Activated CD8-positive, alpha-beta T cell treated with anti-CD3 and anti-CD28 coated beads for 36 hours (primary cell): ENCODE measurements at regions not wholly inside any gene's neighbourhood (a gene's known extent, or its start where the extent isn't known, plus 50 kb on each side); places are given as distances from the start of the nearest gene placed in this dataset.

Source experiments
- ATAC-seq: fragments of 200-7000 bp; cut with Tn5 transposase; one replicate; pipeline ENCODE4 v1.10.0; 2021; ENCODE audit warnings: mild to moderate bottlenecking, moderate library complexity
- CTCF ChIA-PET: fragments of 350-600 bp; sonication (Branson Sonifier 250); formaldehyde crosslinking; loops from one replicate; lab custom pipeline; 2021; ENCODE audit warnings: antibody characterized with exemption; lab: Charles Lee
- POLR2A ChIA-PET: fragments of 350-600 bp; sonication (Branson Sonifier 250); formaldehyde crosslinking; loops from one replicate; lab custom pipeline; 2021; ENCODE audit warnings: antibody characterized with exemption; lab: Charles Lee
- DNase-seq: peaks from one replicate; pipeline ENCODE4 v3.0.0-alpha.2; 2020
- H3K27ac Mint-ChIP-seq: one replicate; pipeline ENCODE4 v1.8.0; 2021; ENCODE audit warnings: mild to moderate bottlenecking, mixed read lengths
- H3K27me3 Mint-ChIP-seq: one replicate; pipeline ENCODE4 v1.8.0; 2021; ENCODE audit warnings: mixed read lengths
- H3K36me3 Mint-ChIP-seq: one replicate; pipeline ENCODE4 v1.8.0; 2021; ENCODE audit warnings: low read depth, mixed read lengths
- H3K4me1 Mint-ChIP-seq: one replicate; pipeline ENCODE4 v1.8.0; 2021; ENCODE audit warnings: low read depth, mixed read lengths
- H3K4me3 Mint-ChIP-seq: one replicate; pipeline ENCODE4 v1.8.0; 2021; ENCODE audit warnings: mild to moderate bottlenecking, moderate library complexity, mixed read lengths
- H3K9me3 Mint-ChIP-seq: one replicate; pipeline ENCODE4 v1.8.0; 2021; ENCODE audit warnings: mixed read lengths
- intact Hi-C: fragments of 100-400 bp; cut with micrococcal nuclease; formaldehyde crosslinking; loops from one replicate; pipeline ENCODE4 v1.10.0; 2022
- TF ChIP-seq, protein P1 (sequence below): fragments of 200-600 bp; IDR thresholded peaks from one replicate; pipeline ENCODE4 v1.8.0; 2022; ENCODE audit warnings: antibody characterized with exemption, mild to moderate bottlenecking

DNA sequence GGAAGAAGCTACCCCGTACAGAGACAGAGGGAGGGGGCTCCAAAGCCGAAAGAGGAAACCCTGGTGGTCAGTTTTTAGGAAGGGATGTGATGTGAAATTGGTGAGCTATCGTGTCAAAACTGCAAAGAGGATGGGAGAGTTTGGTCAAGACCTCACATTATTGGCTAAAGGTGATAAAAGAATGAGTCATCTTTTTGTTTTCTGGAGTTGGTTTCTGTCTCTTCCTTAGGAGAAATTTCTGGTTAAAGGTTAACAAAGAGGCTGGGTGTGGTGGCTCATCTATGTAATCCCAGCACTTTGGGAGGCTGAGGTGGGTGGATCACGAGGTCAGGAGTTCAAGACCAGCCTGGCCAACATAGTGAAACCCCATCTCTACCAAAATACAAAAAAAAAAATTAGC is 217.8 kb upstream of the CBLB start:
- peaks cover 9% of the 10 kb centered on the region for H3K9me3 Mint-ChIP-seq
- DNase-seq (no peak), ATAC-seq (no peak)
- no peaks in the 10 kb centered on the region for H3K27me3 Mint-ChIP-seq
- peaks cover 6% of the 10 kb centered on the region for H3K36me3 Mint-ChIP-seq
- ChIA-PET CTCF (interaction anchor here (1.0 kb wide), 1 partner anchor 45 kb away, joined by 3 read pairs; no protein-coding TSS in a partner anchor), POLR2A (no interaction called here)
- H3K27ac Mint-ChIP-seq: no peak overlapping the region
- intact Hi-C loops: no loop called here
- H3K4me3 Mint-ChIP-seq: no peak overlapping the region
- H3K4me1 Mint-ChIP-seq: peaks cover 16% of the 10 kb centered on the region
- TF ChIP-seq, protein P1, sequence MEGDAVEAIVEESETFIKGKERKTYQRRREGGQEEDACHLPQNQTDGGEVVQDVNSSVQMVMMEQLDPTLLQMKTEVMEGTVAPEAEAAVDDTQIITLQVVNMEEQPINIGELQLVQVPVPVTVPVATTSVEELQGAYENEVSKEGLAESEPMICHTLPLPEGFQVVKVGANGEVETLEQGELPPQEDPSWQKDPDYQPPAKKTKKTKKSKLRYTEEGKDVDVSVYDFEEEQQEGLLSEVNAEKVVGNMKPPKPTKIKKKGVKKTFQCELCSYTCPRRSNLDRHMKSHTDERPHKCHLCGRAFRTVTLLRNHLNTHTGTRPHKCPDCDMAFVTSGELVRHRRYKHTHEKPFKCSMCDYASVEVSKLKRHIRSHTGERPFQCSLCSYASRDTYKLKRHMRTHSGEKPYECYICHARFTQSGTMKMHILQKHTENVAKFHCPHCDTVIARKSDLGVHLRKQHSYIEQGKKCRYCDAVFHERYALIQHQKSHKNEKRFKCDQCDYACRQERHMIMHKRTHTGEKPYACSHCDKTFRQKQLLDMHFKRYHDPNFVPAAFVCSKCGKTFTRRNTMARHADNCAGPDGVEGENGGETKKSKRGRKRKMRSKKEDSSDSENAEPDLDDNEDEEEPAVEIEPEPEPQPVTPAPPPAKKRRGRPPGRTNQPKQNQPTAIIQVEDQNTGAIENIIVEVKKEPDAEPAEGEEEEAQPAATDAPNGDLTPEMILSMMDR: no peak

DNA sequence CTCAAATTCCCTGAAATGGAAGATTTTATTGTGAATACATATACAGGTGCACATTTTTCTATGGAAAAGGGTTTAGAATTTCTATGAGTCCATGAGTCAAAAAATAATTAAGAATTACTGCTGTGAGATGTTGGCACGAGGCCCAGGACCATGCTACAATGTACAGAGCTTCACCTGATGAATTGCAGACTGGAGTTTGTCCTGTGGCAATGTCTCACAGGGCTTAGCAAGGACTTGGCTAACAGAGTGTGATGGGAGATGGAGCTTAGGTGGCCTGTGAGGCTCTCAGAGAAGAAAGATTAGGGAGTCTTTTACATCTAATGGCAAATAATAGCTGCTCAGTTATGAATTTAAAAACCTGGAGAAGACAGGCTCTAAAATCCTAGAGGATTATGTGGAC is 219.5 kb upstream of the CBLB start:
- ChIA-PET CTCF (no interaction called here), POLR2A (interaction anchor here (1.6 kb wide), 1 partner anchor 9 kb away, joined by 3 read pairs; no protein-coding TSS in a partner anchor)
- no peak overlapping the region for H3K4me3 Mint-ChIP-seq
- no peak overlapping the region for H3K27ac Mint-ChIP-seq
- peaks cover 9% of the 10 kb centered on the region for H3K9me3 Mint-ChIP-seq
- no peaks in the 10 kb centered on the region for H3K27me3 Mint-ChIP-seq
- TF ChIP-seq, protein P1: no peak
- H3K4me1 Mint-ChIP-seq: peaks cover 13% of the 10 kb centered on the region
- intact Hi-C loops: no loop called here
- DNase-seq (no peak), ATAC-seq (no peak)
- H3K36me3 Mint-ChIP-seq: peaks cover 6% of the 10 kb centered on the region

DNA sequence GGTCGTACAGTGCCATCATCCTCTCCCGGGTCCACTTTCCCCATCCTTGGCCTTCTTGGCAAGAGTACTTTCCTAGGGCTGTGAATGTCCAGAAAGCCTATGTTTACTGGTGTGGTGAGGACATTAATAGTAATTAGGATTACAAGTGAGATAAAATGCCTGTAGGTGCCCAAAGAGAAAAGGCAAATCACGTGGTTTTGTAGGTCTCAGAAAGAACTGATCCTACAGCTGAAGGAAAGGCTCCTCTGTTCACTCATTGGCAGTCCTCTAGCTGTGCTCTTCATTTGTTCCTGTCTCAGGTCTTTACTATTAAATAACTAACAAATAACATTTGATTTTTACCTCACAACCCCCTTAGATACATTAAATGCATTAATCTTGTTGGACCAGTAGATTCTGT is 220.1 kb upstream of the CBLB start:
- no peaks in the 10 kb centered on the region for H3K27me3 Mint-ChIP-seq
- peaks cover 6% of the 10 kb centered on the region for H3K36me3 Mint-ChIP-seq
- ChIA-PET CTCF (no interaction called here), POLR2A (interaction anchor here (1.6 kb wide), 1 partner anchor 9 kb away, joined by 3 read pairs; no protein-coding TSS in a partner anchor)
- intact Hi-C loops: no loop called here
- H3K27ac Mint-ChIP-seq: no peak overlapping the region
- DNase-seq: no peak
- no peak overlapping the region for H3K4me3 Mint-ChIP-seq
- H3K9me3 Mint-ChIP-seq: peaks cover 9% of the 10 kb centered on the region
- TF ChIP-seq, protein P1: no peak
- H3K4me1 Mint-ChIP-seq: peaks cover 14% of the 10 kb centered on the region
- ATAC-seq: no peak

DNA sequence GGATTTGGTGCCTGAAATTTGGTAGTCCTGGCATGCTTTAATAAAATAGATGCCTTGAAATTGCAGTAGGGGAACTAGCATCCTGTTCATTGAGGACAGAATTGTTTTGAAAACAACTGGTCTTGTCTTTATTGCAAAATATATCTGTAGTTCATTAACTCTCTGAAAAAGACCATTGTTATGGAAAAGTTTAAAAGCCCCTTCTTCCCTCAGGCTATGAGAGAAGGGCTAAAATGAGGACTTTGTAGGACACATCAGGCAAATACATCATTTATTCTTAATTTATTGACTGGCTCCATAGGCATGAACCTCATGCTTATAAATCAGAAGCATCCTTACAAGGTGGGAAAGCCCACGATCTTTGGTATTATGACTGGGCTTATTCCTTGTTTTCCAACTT is 221.0 kb upstream of the CBLB start:
- intact Hi-C loops: no loop called here

DNA sequence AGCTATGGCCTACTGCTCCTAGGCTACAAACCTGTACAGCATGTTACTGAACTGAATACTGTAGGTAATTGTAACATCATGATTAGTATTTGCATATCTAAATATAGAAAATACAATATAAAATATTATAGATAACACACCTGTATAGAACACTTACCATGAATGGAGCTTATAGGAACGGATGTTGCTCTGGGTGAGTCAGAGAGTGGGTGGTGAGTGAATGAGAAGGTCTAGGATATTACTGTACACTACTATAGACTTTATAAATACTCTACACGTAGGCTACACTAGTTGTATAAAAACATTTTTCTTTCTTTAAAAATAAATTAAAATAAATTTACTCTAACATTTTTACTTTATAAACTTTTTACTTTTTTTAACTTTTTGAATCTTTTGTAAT is 224.0 kb upstream of the CBLB start:
- ChIA-PET CTCF (interaction anchor here (0.9 kb wide), 1 partner anchor 81 kb away, joined by 3 read pairs; no protein-coding TSS in a partner anchor), POLR2A (interaction anchor here (1.0 to 1.1 kb wide), 2 partner anchors 28 to 269 kb away, joined by 3 read pairs; no protein-coding TSS in a partner anchor)
- Mint-ChIP-seq H3K36me3 (no peaks in the 10 kb centered on the region), H3K27ac (no peak overlapping the region), H3K27me3 (no peaks in the 10 kb centered on the region), H3K4me1 (peaks cover 10% of the 10 kb centered on the region), H3K9me3 (peaks cover 2% of the 10 kb centered on the region), H3K4me3 (no peak overlapping the region)
- intact Hi-C loops: no loop called here
- TF ChIP-seq, protein P1: no peak
- peak; percentile 27 for DNase-seq
- peak; percentile 69 for ATAC-seq

More for the DNA sequence above, 221.0 kb upstream of the CBLB start:
- ChIA-PET CTCF (no interaction called here), POLR2A (no interaction called here)
- H3K27ac Mint-ChIP-seq: no peak overlapping the region
- peaks cover 16% of the 10 kb centered on the region for H3K4me1 Mint-ChIP-seq
- TF ChIP-seq, protein P1: no peak
- H3K4me3 Mint-ChIP-seq: no peak overlapping the region
- peaks cover 6% of the 10 kb centered on the region for H3K36me3 Mint-ChIP-seq
- ATAC-seq: no peak
- peaks cover 9% of the 10 kb centered on the region for H3K9me3 Mint-ChIP-seq
- no peaks in the 10 kb centered on the region for H3K27me3 Mint-ChIP-seq
- DNase-seq: no peak
